B cell (primary cell): ENCODE measurements at regions not wholly inside any gene's neighbourhood (a gene's known extent, or its start where the extent isn't known, plus 50 kb on each side); places are given as distances from the start of the nearest gene placed in this dataset.

Experiments
- ATAC-seq: fragments of 200-7000 bp; cut with Tn5 transposase; one replicate; pipeline ENCODE4 v1.10.0; 2021; ENCODE audit warnings: low read depth, mild to moderate bottlenecking, moderate number of reproducible peaks, moderate library complexity
- CTCF ChIA-PET: fragments of 350-600 bp; sonication (Branson Sonifier 250); formaldehyde crosslinking; loops from one replicate; lab custom pipeline; 2021; ENCODE audit warnings: antibody characterized with exemption, inconsistent platforms; lab: Charles Lee
- POLR2A ChIA-PET: fragments of 350-600 bp; sonication (Branson Sonifier 250); formaldehyde crosslinking; loops from one replicate; lab custom pipeline; 2021; ENCODE audit warnings: antibody characterized with exemption; lab: Charles Lee
- DNase-seq: peaks from one replicate; pipeline ENCODE4 v3.0.0; 2013
- H2AFZ ChIP-seq: 2 replicates; pipeline ENCODE4 v1.6.1; 2012; ENCODE audit warnings: mild to moderate bottlenecking, low read depth, low read length; ENCODE audit not compliant: insufficient read depth, poor library complexity, severe bottlenecking
- H3K27ac ChIP-seq, 2 donors: 1 replicate in 1 of 2; 2 replicates in 1 of 2; pipeline ENCODE4 v1.5.1; 2012 to 2013; ENCODE audit warnings: low read length in 2 of 2, mild to moderate bottlenecking in 2 of 2, moderate library complexity in 1 of 2
- H3K27me3 ChIP-seq, 4 experiments: fragments of 200-600 bp in 1 of 4; sonication (generic) in 1 of 4; replicated peaks in 1 of 4; 1 replicate in 2 of 4; 2 replicates in 2 of 4; pipeline versions ENCODE4 v1.6.1 to v1.7.0; 2013 to 2016; ENCODE audit warnings: low read length in 3 of 4, mild to moderate bottlenecking in 2 of 4, mixed read lengths in 1 of 4, moderate library complexity in 1 of 4; ENCODE audit not compliant: insufficient read depth in 4 of 4, control insufficient read depth in 3 of 4; ENCODE audit errors: control extremely low read depth in 1 of 4
- H3K36me3 ChIP-seq, 2 experiments: replicated peaks in 1 of 2; 1 replicate in 1 of 2; 2 replicates in 1 of 2; pipeline versions ENCODE4 v1.6.1 to v1.7.1; 2013; ENCODE audit warnings: low read length in 1 of 2; ENCODE audit not compliant: insufficient read depth in 2 of 2, control insufficient read depth in 1 of 2; ENCODE audit errors: control extremely low read depth in 1 of 2, extremely low read depth in 1 of 2
- H3K4me1 ChIP-seq, 2 donors: fragments of 200-600 bp in 1 of 2; sonication (generic) in 1 of 2; 1 replicate in 1 of 2; 2 replicates in 1 of 2; pipeline versions ENCODE4 v1.5.1 to v1.6.1; 2013 to 2017; ENCODE audit warnings: low read length in 2 of 2; ENCODE audit not compliant: control insufficient read depth in 2 of 2, insufficient read depth in 2 of 2
- H3K4me2 ChIP-seq: replicated peaks from 2 replicates; pipeline ENCODE3; 2012; ENCODE audit warnings: mild to moderate bottlenecking, low read depth, low read length; ENCODE audit not compliant: poor library complexity, severe bottlenecking
- H3K4me3 ChIP-seq, 5 experiments: fragments of 200-600 bp in 1 of 5; sonication (generic) in 1 of 5; 1 replicate in 3 of 5; 2 replicates in 2 of 5; pipeline versions ENCODE4 v1.5.1 to v1.7.0; 2011 to 2016; ENCODE audit warnings: low read length in 4 of 5, mild to moderate bottlenecking in 4 of 5, low read depth in 2 of 5, control low read depth in 1 of 5, moderate library complexity in 1 of 5; ENCODE audit not compliant: insufficient read depth in 1 of 5; ENCODE audit errors: control extremely low read depth in 1 of 5, extremely low read depth in 1 of 5
- H3K79me2 ChIP-seq: fragments of 200-600 bp; sonication (generic); one replicate; pipeline ENCODE4 v1.6.0; 2016; ENCODE audit warnings: low read length; ENCODE audit not compliant: control insufficient read depth, insufficient read depth
- H3K9ac ChIP-seq: fragments of 200-600 bp; sonication (generic); 2 replicates; pipeline ENCODE4 v1.6.1; 2017; ENCODE audit warnings: mild to moderate bottlenecking, low read length, moderate library complexity
- H3K9me3 ChIP-seq, 3 donors: one replicate each; pipeline versions ENCODE4 v1.6.1 to v1.7.1; 2013; ENCODE audit warnings: low read length in 2 of 3; ENCODE audit not compliant: control insufficient read depth in 2 of 3, insufficient read depth in 1 of 3; ENCODE audit errors: control extremely low read depth in 1 of 3
- H4K20me1 ChIP-seq: 2 replicates; pipeline ENCODE4 v1.6.0; 2012; ENCODE audit warnings: mild to moderate bottlenecking, low read length; ENCODE audit not compliant: insufficient read depth, control insufficient read depth, poor library complexity, severe bottlenecking
- H3K27ac Mint-ChIP-seq: one replicate; pipeline ENCODE4 v1.8.0; 2021; ENCODE audit warnings: mixed read lengths
- H3K27me3 Mint-ChIP-seq: one replicate; pipeline ENCODE4 v1.8.0; 2021; ENCODE audit warnings: mixed read lengths
- H3K4me1 Mint-ChIP-seq: one replicate; pipeline ENCODE4 v1.8.0; 2021; ENCODE audit warnings: mixed read lengths
- H3K4me3 Mint-ChIP-seq: one replicate; pipeline ENCODE4 v1.8.0; 2021; ENCODE audit warnings: mixed read lengths
- H3K9me3 Mint-ChIP-seq: one replicate; pipeline ENCODE4 v1.8.0; 2022; ENCODE audit warnings: mixed read lengths; ENCODE audit not compliant: insufficient read depth
- EZH2 ChIP-seq: IDR thresholded peaks from 2 replicates; pipeline ENCODE4 v1.6.1; 2012; ENCODE audit warnings: borderline replicate concordance, low read depth, mild to moderate bottlenecking, moderate library complexity, low read length; ENCODE audit not compliant: insufficient read depth, poor library complexity, severe bottlenecking
- WGBS: methylation state at CpG from one replicate; pipeline ENCODE4 v1.1.5; 2013; ENCODE audit warnings: missing lambda C conversion rate; ENCODE audit not compliant: insufficient coverage; 5-methylcytosine and 5-hydroxymethylcytosine counted together
- intact Hi-C: fragments of 100-400 bp; cut with micrococcal nuclease; formaldehyde crosslinking; loops from one replicate; pipeline ENCODE4 v1.10.0; 2022
- TF ChIP-seq, protein P1 (sequence below): fragments of 200-600 bp; IDR thresholded peaks from one replicate; pipeline ENCODE4 v1.8.0; 2022; ENCODE audit warnings: antibody characterized with exemption, mild to moderate bottlenecking

DNA sequence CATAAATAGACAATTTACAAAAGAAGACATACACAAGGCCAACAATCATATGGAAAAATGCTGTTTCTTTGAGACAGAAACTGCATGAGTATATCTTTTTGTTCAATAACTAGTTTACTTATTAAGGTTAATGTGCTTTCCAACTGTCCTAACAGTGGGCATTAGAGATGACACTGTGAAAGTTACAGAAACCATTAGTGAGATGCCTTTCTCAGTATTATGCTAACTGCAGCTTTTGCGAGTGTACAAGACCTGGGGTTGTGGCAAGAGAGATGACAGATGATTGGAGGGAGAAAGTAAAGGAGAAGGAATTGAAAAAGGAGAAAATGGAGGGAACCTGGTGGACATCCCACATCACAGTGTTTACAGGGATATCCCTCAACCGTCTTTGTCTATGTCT is 640.5 kb downstream of the ZPLD1 start:
- ATAC-seq = no peak
- Histone ChIP-seq H4K20me1 (no peaks in the 10 kb centered on the region), H2AFZ (no peak overlapping the region), H3K4me1 (no peaks in the 10 kb centered on the region), H3K9ac (no peak overlapping the region), H3K79me2 (no peaks in the 10 kb centered on the region), H3K36me3 (no peaks in the 10 kb centered on the region), H3K4me3 (no peak overlapping the region), H3K4me2 (no peak overlapping the region), H3K27me3 (no peaks in the 10 kb centered on the region), H3K9me3 (no peaks in the 10 kb centered on the region), H3K27ac (no peak overlapping the region)
- H3K4me1 Mint-ChIP-seq = no peaks in the 10 kb centered on the region
- intact Hi-C loops = no loop called here
- WGBS = 93% methylated on average over 2 of the region's 2 CpGs
- H3K27me3 Mint-ChIP-seq = no peaks in the 10 kb centered on the region
- no peaks in the 10 kb centered on the region for H3K9me3 Mint-ChIP-seq
- POLR2A ChIA-PET = no interaction called here
- no peak overlapping the region for H3K27ac Mint-ChIP-seq
- no peak for TF ChIP-seq EZH2
- TF ChIP-seq, protein P1, sequence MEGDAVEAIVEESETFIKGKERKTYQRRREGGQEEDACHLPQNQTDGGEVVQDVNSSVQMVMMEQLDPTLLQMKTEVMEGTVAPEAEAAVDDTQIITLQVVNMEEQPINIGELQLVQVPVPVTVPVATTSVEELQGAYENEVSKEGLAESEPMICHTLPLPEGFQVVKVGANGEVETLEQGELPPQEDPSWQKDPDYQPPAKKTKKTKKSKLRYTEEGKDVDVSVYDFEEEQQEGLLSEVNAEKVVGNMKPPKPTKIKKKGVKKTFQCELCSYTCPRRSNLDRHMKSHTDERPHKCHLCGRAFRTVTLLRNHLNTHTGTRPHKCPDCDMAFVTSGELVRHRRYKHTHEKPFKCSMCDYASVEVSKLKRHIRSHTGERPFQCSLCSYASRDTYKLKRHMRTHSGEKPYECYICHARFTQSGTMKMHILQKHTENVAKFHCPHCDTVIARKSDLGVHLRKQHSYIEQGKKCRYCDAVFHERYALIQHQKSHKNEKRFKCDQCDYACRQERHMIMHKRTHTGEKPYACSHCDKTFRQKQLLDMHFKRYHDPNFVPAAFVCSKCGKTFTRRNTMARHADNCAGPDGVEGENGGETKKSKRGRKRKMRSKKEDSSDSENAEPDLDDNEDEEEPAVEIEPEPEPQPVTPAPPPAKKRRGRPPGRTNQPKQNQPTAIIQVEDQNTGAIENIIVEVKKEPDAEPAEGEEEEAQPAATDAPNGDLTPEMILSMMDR = no peak
- CTCF ChIA-PET = no interaction called here
- no peak overlapping the region for H3K4me3 Mint-ChIP-seq
- DNase-seq = no peak

DNA sequence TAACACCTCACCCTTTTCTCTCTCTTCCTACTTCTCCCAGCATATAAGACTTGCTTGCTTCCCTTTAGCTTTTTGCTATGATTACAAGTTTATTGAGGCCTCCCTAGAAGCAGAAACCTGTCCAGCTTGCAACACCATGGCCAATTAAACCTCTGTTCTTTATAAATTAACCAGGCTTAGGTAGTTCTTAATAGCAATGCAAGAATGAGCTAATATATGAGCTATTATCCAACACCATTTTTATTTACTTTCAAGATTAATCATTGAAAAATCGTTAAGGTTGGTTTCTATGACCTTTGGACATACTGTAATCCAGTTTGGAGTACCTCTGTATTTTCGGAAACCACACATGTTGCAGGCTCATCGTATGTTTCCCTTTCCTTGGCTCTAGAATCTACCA is 643.1 kb downstream of the ZPLD1 start:
- no peaks in the 10 kb centered on the region for H3K4me1 ChIP-seq
- H3K4me3 ChIP-seq = no peak overlapping the region
- no peak overlapping the region for H2AFZ ChIP-seq
- DNase-seq = no peak
- Mint-ChIP-seq H3K27ac (no peak overlapping the region), H3K4me3 (no peak overlapping the region), H3K27me3 (no peaks in the 10 kb centered on the region), H3K4me1 (no peaks in the 10 kb centered on the region), H3K9me3 (no peaks in the 10 kb centered on the region)
- H3K36me3 ChIP-seq = no peaks in the 10 kb centered on the region
- no peak overlapping the region for H3K27ac ChIP-seq
- H3K9me3 ChIP-seq = no peaks in the 10 kb centered on the region
- CTCF ChIA-PET = no interaction called here
- ATAC-seq = no peak
- H4K20me1 ChIP-seq = no peaks in the 10 kb centered on the region
- TF ChIP-seq, protein P1 = no peak
- TF ChIP-seq EZH2 = no peak
- H3K27me3 ChIP-seq = no peaks in the 10 kb centered on the region
- WGBS = no CpG with 5 or more reads among the region's 3 CpGs
- no peak overlapping the region for H3K9ac ChIP-seq
- no peaks in the 10 kb centered on the region for H3K79me2 ChIP-seq
- no peak overlapping the region for H3K4me2 ChIP-seq
- POLR2A ChIA-PET = no interaction called here
- intact Hi-C loops = no loop called here
